Pancreas (tissue), 10 donors: ENCODE measurements at regions not wholly inside any gene's neighbourhood (a gene's known extent, or its start where the extent isn't known, plus 50 kb on each side); places are given as distances from the start of the nearest gene placed in this dataset.

Experiments used
- ATAC-seq, 4 donors: fragments of 200-7000 bp; cut with Tn5 transposase; one replicate each; pipeline versions ENCODE4 v1.8.0 to v1.9.1; 2020; ENCODE audit warnings: mild to moderate bottlenecking in 4 of 4, moderate library complexity in 4 of 4
- DNase-seq, 6 donors: peaks; one replicate each; pipeline ENCODE4 v3.0.0-alpha.2; 2020
- FAIRE-seq: peaks from 2 replicates; lab custom pipeline; 2012; peaks lifted over from hg19 to GRCh38; lab: Jason Lieb, UNC
- H3K27ac ChIP-seq, 4 donors: fragments of 200-600 bp; sonication (generic); 1 replicate in 3 of 4; 2 replicates in 1 of 4; pipeline versions ENCODE4 v1.5.0 to v1.8.0; 2020
- H3K27me3 ChIP-seq, 4 donors: fragments of 200-600 bp; one replicate each; pipeline ENCODE4 v1.8.0; 2021
- H3K36me3 ChIP-seq, 3 donors: fragments of 200-600 bp; sonication (generic) in 1 of 3; one replicate each; pipeline versions ENCODE4 v1.5.0 to v1.8.0; 2020 to 2021
- H3K4me1 ChIP-seq, 3 donors: fragments of 200-600 bp; one replicate each; pipeline ENCODE4 v1.8.0; 2021
- H3K4me3 ChIP-seq, 4 donors: fragments of 200-600 bp; sonication (generic) in 2 of 4; one replicate each; pipeline versions ENCODE4 v1.5.0 to v1.8.0; 2020 to 2021
- H3K9me3 ChIP-seq, 4 donors: fragments of 200-600 bp; one replicate each; pipeline ENCODE4 v1.8.0; 2021
- CTCF ChIP-seq, 4 donors: fragments of 200-600 bp; sonication (generic) in 3 of 4; IDR thresholded peaks; one replicate each; pipeline versions ENCODE4 v1.5.0 to v1.8.0; 2021; ENCODE audit warnings: antibody characterized with exemption in 4 of 4
- WGBS, 2 donors: extraction: QIAGEN DNeasy Blood & Tissue Kit; methylation state at CpG; one replicate each; pipeline ENCODE4 v1.1.7; 2013; 5-methylcytosine and 5-hydroxymethylcytosine counted together
- intact Hi-C, 3 donors: fragments of 100-400 bp; cut with DNase I; formaldehyde crosslinking; loops; one replicate each; pipeline versions ENCODE4 v1.11.1 to v1.14.2; 2022
- donor health status: healthy with polysubstance abuse.
- donor health status: DM: no; HTN: no; CAD: no; lungs with moderate emphysema.
- donor health status: DM: no; HTN: no; CAD: no.
- donor health status: control.
- donor health status: control.
- donor health status: Bipolar disorder and iron deficiency.
- donor health status: DM: yes; HTN: yes; CAD: no.
- donor health status: DM: no; HTN: no; CAD: no.
- donor health status: DM: no; HTN: no; CAD: no.
- donor health status: DM: yes; HTN: yes; CAD: no.

GRCh38 chr4:24114444-24114843 is 224.6 kb upstream of the PPARGC1A start:
- H3K4me3 ChIP-seq: no peak overlapping the region
- no peak for TF ChIP-seq CTCF (IDR thresholded peaks at IDR 0.05)
- FAIRE-seq: no peak
- no peaks in the 10 kb centered on the region for H3K27me3 ChIP-seq
- H3K9me3 ChIP-seq: no peaks in the 10 kb centered on the region
- ATAC-seq: no peak
- no peak overlapping the region for H3K27ac ChIP-seq
- 69 to 77% methylated on average over 4 of the region's 4 CpGs for WGBS, 2 donors
- no peak for DNase-seq
- H3K4me1 ChIP-seq: no peaks in the 10 kb centered on the region
- H3K36me3 ChIP-seq: no peaks in the 10 kb centered on the region
- intact Hi-C loops: no loop called here

- WGBS, 2 donors: 71 to 85% methylated on average over 2 of the region's 2 CpGs
- intact Hi-C loops: no loop called here
- no peak overlapping the region for H3K27ac ChIP-seq
- no peak for TF ChIP-seq CTCF (IDR thresholded peaks at IDR 0.05)
- no peak overlapping the region for H3K4me3 ChIP-seq
- no peaks in the 10 kb centered on the region for H3K27me3 ChIP-seq
- ATAC-seq: no peak
- no peaks in the 10 kb centered on the region for H3K4me1 ChIP-seq
- H3K9me3 ChIP-seq: no peaks in the 10 kb centered on the region
- DNase-seq: no peak
- no peaks in the 10 kb centered on the region for H3K36me3 ChIP-seq
- FAIRE-seq: no peak
These were observed 222.6 kb upstream of the PPARGC1A start for GRCh38 chr4:24112466-24112865.

GRCh38 chr4:24108567-24108966 is 218.7 kb upstream of the PPARGC1A start:
- FAIRE-seq: no peak
- no peak for TF ChIP-seq CTCF (IDR thresholded peaks at IDR 0.05)
- intact Hi-C loops: no loop called here
- Histone ChIP-seq H3K4me1 (no peaks in the 10 kb centered on the region), H3K36me3 (no peaks in the 10 kb centered on the region), H3K4me3 (no peak overlapping the region), H3K27me3 (no peaks in the 10 kb centered on the region), H3K9me3 (no peaks in the 10 kb centered on the region), H3K27ac (no peak overlapping the region)
- 81 to 94% methylated on average over 2 of the region's 2 CpGs for WGBS, 2 donors
- no peak for DNase-seq
- ATAC-seq: no peak

- no peaks in the 10 kb centered on the region for H3K9me3 ChIP-seq
- no peak overlapping the region for H3K4me3 ChIP-seq
- no peaks in the 10 kb centered on the region for H3K27me3 ChIP-seq
- peak in 3 of 4 donors; percentile 67 to 69 (median 69) for ATAC-seq
- TF ChIP-seq CTCF (IDR thresholded peaks at IDR 0.05): no peak
- FAIRE-seq: no peak
- WGBS, 2 donors: 43 to 49% methylated on average over 10 of the region's 10 CpGs
- no peaks in the 10 kb centered on the region for H3K4me1 ChIP-seq
- intact Hi-C loops: no loop called here
- peak overlapping the region in 1 of 4 donors; percentile 7 for H3K27ac ChIP-seq
- H3K36me3 ChIP-seq: no peaks in the 10 kb centered on the region
- peak in 1 of 6 donors; percentile 12 for DNase-seq
These were observed 215.6 kb upstream of the PPARGC1A start for GRCh38 chr4:24105327-24106038.

- FAIRE-seq (no peak), DNase-seq (no peak), ATAC-seq (no peak)
- Histone ChIP-seq H3K9me3 (no peaks in the 10 kb centered on the region), H3K36me3 (no peaks in the 10 kb centered on the region), H3K27me3 (no peaks in the 10 kb centered on the region), H3K4me3 (no peak overlapping the region), H3K27ac (no peak overlapping the region), H3K4me1 (no peaks in the 10 kb centered on the region)
- WGBS, 2 donors: 42 to 44% methylated on average over 6 of the region's 6 CpGs
- no peak for TF ChIP-seq CTCF (IDR thresholded peaks at IDR 0.05)
- intact Hi-C loops: no loop called here
These were observed 214.3 kb upstream of the PPARGC1A start for GRCh38 chr4:24104158-24104565.
